SK-N-SH treated with all-trans-retinoic acid at 6 μM for 48 hours (cell line): ENCODE measurements at regions not wholly inside any gene's neighbourhood (a gene's known extent, or its start where the extent isn't known, plus 50 kb on each side); places are given as distances from the start of the nearest gene placed in this dataset.
"Not testable (repeated sequence)": the region's sequence is repeated elsewhere in the genome, so short reads cannot be mapped to it uniquely, and the experiment has no call there.

ENCODE experiments used
- ATAC-seq: fragments of 200-7000 bp; cut with Tn5 transposase; 3 replicates; pipeline ENCODE4 v1.9.1; 2020; ENCODE audit warnings: mild to moderate bottlenecking, moderate library complexity
- ARNTL ChIP-seq: fragments of 450-650 bp; formaldehyde crosslinking; IDR thresholded peaks from 2 replicates; pipeline ENCODE4 v1.5.0; 2020; ENCODE audit warnings: low read depth, mild to moderate bottlenecking, moderate library complexity, borderline replicate concordance
- BACH2 ChIP-seq: fragments of 250-450 bp; sonication (Bioruptor Pico); IDR thresholded peaks from 2 replicates; pipeline ENCODE4 v1.9.0; 2021; ENCODE audit warnings: mild to moderate bottlenecking, borderline replicate concordance
- CREB5 ChIP-seq: fragments of 250-450 bp; sonication (Bioruptor Pico); IDR thresholded peaks from 2 replicates; pipeline ENCODE4 v1.5.1; 2020; ENCODE audit warnings: low read depth, mild to moderate bottlenecking, moderate library complexity
- CSDC2 ChIP-seq: fragments of 250-450 bp; sonication (Bioruptor Pico); IDR thresholded peaks from 2 replicates; pipeline ENCODE4 v1.5.0; 2020; ENCODE audit warnings: mild to moderate bottlenecking, moderate library complexity
- CSRNP3 ChIP-seq: fragments of 250-450 bp; sonication (Bioruptor Pico); IDR thresholded peaks from 2 replicates; pipeline ENCODE4 v1.5.1; 2021; ENCODE audit warnings: mild to moderate bottlenecking, moderate library complexity
- GLIS3 ChIP-seq: fragments of 250-450 bp; sonication (Bioruptor Pico); IDR thresholded peaks from 2 replicates; pipeline ENCODE4 v1.5.0; 2020; ENCODE audit warnings: mild to moderate bottlenecking, moderate library complexity
- ISL1 ChIP-seq: fragments of 250-450 bp; sonication (Bioruptor Pico); IDR thresholded peaks from 2 replicates; pipeline ENCODE4 v2.1.2; 2022; ENCODE audit warnings: mild to moderate bottlenecking, moderate library complexity
- OSR1 ChIP-seq: fragments of 250-450 bp; sonication (Bioruptor Pico); IDR thresholded peaks from 2 replicates; pipeline ENCODE4 v1.8.0; 2022; ENCODE audit warnings: moderate library complexity, mild to moderate bottlenecking, inconsistent platforms
- POU6F1 ChIP-seq: fragments of 250-450 bp; sonication (Bioruptor Pico); IDR thresholded peaks from 2 replicates; pipeline ENCODE4 v1.8.0; 2021; ENCODE audit warnings: low read depth, mild to moderate bottlenecking, moderate library complexity, borderline replicate concordance
- PPARA ChIP-seq: fragments of 250-450 bp; sonication (Bioruptor Pico); IDR thresholded peaks from 2 replicates; pipeline ENCODE4 v1.5.0; 2020; ENCODE audit warnings: mild to moderate bottlenecking, borderline replicate concordance
- RARB ChIP-seq: fragments of 250-450 bp; sonication (Bioruptor Pico); IDR thresholded peaks from 2 replicates; pipeline ENCODE4 v1.8.0; 2021; ENCODE audit warnings: mild to moderate bottlenecking, moderate library complexity
- SNAI2 ChIP-seq: fragments of 250-450 bp; sonication (Bioruptor Pico); IDR thresholded peaks from 2 replicates; pipeline ENCODE4 v1.5.0; 2020; ENCODE audit warnings: mild to moderate bottlenecking, moderate library complexity
- TCF4 ChIP-seq: fragments of 250-450 bp; sonication (Bioruptor Pico); IDR thresholded peaks from 2 replicates; pipeline ENCODE4 v1.8.0; 2021; ENCODE audit warnings: mild to moderate bottlenecking, moderate library complexity, borderline replicate concordance
- TOX ChIP-seq: fragments of 250-450 bp; sonication (Bioruptor Pico); IDR thresholded peaks from 2 replicates; pipeline ENCODE4 v1.8.0; 2021; ENCODE audit warnings: mild to moderate bottlenecking, moderate library complexity, borderline replicate concordance
- TSHZ2 ChIP-seq: fragments of 250-450 bp; sonication (Bioruptor Pico); IDR thresholded peaks from 2 replicates; pipeline ENCODE4 v1.5.0; 2020; ENCODE audit warnings: mild to moderate bottlenecking, moderate library complexity
- ZC3H10 ChIP-seq: fragments of 250-450 bp; sonication (Bioruptor Pico); IDR thresholded peaks from 2 replicates; pipeline ENCODE4 v1.5.1; 2021; ENCODE audit warnings: mild to moderate bottlenecking, moderate library complexity
- ZFP3 ChIP-seq: fragments of 250-450 bp; sonication (Bioruptor Pico); IDR thresholded peaks from 2 replicates; pipeline ENCODE4 v1.5.0; 2020; ENCODE audit warnings: mild to moderate bottlenecking, moderate library complexity
- ZNF565 ChIP-seq: fragments of 450-650 bp; formaldehyde crosslinking; conservative IDR thresholded peaks from 2 replicates; pipeline ENCODE4 v1.5.0; 2020; ENCODE audit warnings: low read depth, mild to moderate bottlenecking, moderate library complexity
- ZNF70 ChIP-seq: fragments of 450-650 bp; formaldehyde crosslinking; IDR thresholded peaks from 2 replicates; pipeline ENCODE4 v1.5.0; 2020; ENCODE audit warnings: mild to moderate bottlenecking, moderate library complexity
- ZNF8 ChIP-seq: fragments of 450-650 bp; formaldehyde crosslinking; IDR thresholded peaks from 2 replicates; pipeline ENCODE4 v1.5.0; 2020; ENCODE audit warnings: mild to moderate bottlenecking, moderate library complexity

GRCh38 chr5:135097390-135097789, 63.4 kb upstream of the PITX1 start:
- no peak for TF ChIP-seq CSRNP3 (CRISPR knock-in tag)
- no peak for TF ChIP-seq POU6F1 (CRISPR knock-in tag)
- TF ChIP-seq ARNTL (CRISPR knock-in tag), result no peak
- no peak for TF ChIP-seq CREB5
- no peak for TF ChIP-seq ZFP3 (CRISPR knock-in tag)
- no peak for TF ChIP-seq TOX (CRISPR knock-in tag)
- TF ChIP-seq CSDC2 (CRISPR knock-in tag), result no peak
- no peak for TF ChIP-seq OSR1 (CRISPR knock-in tag)
- TF ChIP-seq RARB (CRISPR knock-in tag), result no peak
- ATAC-seq, result no peak

GRCh38 chr5:135095871-135096270, 61.8 kb upstream of the PITX1 start:
- no peak for TF ChIP-seq TCF4 (CRISPR knock-in tag)
- no peak for TF ChIP-seq ZNF70 (CRISPR knock-in tag)
- no peak for TF ChIP-seq PPARA (CRISPR knock-in tag)
- ATAC-seq, result no peak

- no peak for TF ChIP-seq RARB (CRISPR knock-in tag)
- ATAC-seq, result no peak
Observed at GRCh38 chr5:135095052-135095715, 61.2 kb upstream of the PITX1 start.

GRCh38 chr5:135094339-135095051, 60.5 kb upstream of the PITX1 start:
- ATAC-seq, result no peak

GRCh38 chr5:135093483-135093882, 59.5 kb upstream of the PITX1 start:
- ATAC-seq, result not testable (repeated sequence)

More at GRCh38 chr5:135094339-135095051, 60.5 kb upstream of the PITX1 start:
- TF ChIP-seq TCF4 (CRISPR knock-in tag) (no peak), ZC3H10 (CRISPR knock-in tag) (no peak), GLIS3 (CRISPR knock-in tag) (no peak), CSDC2 (CRISPR knock-in tag) (no peak), ZNF565 (CRISPR knock-in tag) (no peak), TOX (CRISPR knock-in tag) (no peak), CSRNP3 (CRISPR knock-in tag) (no peak), PPARA (CRISPR knock-in tag) (no peak), SNAI2 (CRISPR knock-in tag) (no peak), BACH2 (no peak), ZNF70 (CRISPR knock-in tag) (no peak), ZNF8 (CRISPR knock-in tag) (no peak)
- TF ChIP-seq, all 23 proteins: peak for 0

GRCh38 chr5:135092476-135092875, 58.4 kb upstream of the PITX1 start:
- no peak for ATAC-seq
- no peak for TF ChIP-seq ZFP3 (CRISPR knock-in tag)
- TF ChIP-seq TSHZ2 (CRISPR knock-in tag), result no peak
- no peak for TF ChIP-seq ZNF70 (CRISPR knock-in tag)
- TF ChIP-seq TCF4 (CRISPR knock-in tag), result no peak
- TF ChIP-seq CSDC2 (CRISPR knock-in tag), result no peak
- no peak for TF ChIP-seq ISL1 (CRISPR knock-in tag)
